Inflammatory macrophage treated with lipopolysaccharide for 1 hour (primary cell): ENCODE measurements at regions not wholly inside any gene's neighbourhood (a gene's known extent, or its start where the extent isn't known, plus 50 kb on each side); places are given as distances from the start of the nearest gene placed in this dataset.

Experiments
- DNase-seq, 2 donors: peaks; one replicate each; pipeline ENCODE4 v3.0.0-alpha.2; 2020 to 2022

DNA sequence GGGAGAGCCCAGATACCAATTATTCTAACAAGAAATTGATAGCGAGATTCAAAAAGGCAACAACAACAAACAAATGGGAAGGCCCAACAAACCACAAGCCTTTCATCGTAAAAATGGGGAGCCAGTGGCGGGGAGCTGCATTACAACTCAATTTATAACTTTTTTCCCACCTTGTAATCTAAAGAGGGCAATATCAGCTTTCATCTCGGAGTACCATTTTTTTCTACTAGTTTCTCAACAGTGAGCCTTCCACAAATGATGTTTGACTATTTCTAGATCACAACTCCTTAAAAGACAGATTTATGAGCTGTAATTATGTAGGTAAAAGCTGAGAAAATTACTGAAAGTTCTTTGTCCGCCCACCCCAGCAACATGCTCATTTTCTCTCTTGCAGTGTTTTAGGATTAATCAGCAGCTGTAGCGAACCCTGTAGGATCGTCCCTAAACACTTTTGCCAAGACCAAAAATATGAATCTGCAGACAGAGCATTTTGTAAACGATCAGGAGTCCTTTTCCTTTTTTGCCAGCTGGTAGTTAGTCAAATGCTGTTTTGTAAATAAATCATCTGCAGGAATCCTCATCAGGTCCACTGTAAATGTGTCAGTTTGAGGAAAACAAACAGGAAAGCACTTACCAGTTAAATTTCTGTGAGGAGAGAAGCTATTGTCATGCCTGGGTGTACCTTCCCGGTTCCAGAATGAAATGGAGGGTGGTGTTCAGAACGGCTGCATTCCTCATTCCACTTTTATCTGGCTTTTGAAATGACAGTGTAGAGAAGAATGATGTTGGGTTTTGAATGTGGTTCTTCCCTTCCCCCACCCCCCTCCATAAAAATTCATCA, 53.2 kb downstream of the EEF1B2 start:
- DNase-seq = no peak

DNA sequence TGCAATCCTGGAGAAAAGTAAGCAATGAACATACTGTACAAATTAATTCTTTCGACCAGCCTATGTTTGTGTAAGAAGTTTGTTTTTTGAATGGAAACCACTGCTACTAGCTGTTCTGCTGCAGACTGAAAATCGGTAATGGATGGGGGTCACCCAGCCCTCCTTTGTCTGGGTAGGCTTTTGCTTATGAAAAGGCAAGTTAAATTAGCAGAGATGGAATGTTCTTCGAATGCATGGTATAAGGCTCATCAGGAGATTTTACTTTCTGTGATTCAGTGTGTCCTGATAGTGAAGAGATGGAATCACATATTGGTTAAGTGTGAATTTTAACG, 53.8 kb downstream of the EEF1B2 start:
- no peak for DNase-seq

DNA sequence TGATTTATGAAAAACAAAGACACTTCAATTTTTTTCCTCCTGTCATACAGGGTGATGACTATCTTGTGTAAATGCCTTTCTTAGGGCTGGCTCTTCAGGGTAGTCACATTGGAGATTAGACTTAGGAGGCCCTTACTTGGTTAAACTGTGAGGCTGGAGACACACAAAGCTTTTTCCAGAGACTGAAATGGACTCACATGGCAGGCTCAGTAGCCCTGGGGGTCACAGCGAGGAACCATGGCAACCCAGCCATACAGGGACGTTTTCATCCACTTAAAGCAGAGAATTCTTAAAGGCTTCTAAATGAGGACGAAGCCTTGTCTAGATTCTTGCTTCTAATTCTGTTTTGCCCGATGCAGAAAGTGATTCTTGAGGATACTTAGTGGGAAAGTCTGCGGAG, 57.3 kb upstream of the ZDBF2 start:
- no peak for DNase-seq

DNA sequence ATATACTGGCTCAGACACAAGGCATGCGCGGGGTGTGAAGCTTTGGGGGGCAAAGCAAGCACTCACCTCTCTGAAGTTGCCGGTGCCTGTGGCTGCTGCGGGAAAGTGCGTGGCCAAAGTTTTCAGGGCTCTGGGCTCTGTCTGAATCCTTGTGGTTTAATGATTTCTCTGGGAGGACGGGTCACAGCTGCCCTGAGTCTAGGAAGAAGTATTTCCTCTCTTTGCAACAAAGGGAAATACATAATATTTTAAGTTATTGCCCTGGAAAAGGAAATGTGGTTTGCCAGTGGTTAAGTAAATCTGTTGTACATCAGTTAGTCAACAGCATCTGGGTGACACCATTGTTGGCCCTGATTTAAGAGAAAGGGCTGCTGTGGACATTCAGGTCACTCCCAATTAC, 56.7 kb upstream of the ZDBF2 start:
- DNase-seq = peak; percentile 9 to 16

DNA sequence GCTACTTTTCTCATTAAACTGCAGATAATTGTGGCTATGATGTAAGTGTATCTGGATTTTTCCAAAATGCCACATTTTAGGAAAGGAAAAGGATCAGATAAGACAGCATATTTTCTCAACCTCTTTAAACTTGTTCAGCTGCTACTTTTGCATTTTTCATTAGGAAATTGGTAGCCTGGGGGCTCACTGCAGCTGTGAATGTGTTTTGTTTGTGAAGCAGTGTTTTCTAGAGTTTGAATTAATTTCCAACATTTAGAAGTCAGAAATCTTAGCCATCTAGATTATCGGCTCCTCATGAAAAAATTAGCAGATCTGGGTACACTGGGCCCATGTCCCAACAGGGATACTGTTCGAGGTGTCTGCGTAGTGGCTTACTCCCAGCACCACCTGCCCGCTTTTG, 56.3 kb upstream of the ZDBF2 start:
- DNase-seq = no peak

DNA sequence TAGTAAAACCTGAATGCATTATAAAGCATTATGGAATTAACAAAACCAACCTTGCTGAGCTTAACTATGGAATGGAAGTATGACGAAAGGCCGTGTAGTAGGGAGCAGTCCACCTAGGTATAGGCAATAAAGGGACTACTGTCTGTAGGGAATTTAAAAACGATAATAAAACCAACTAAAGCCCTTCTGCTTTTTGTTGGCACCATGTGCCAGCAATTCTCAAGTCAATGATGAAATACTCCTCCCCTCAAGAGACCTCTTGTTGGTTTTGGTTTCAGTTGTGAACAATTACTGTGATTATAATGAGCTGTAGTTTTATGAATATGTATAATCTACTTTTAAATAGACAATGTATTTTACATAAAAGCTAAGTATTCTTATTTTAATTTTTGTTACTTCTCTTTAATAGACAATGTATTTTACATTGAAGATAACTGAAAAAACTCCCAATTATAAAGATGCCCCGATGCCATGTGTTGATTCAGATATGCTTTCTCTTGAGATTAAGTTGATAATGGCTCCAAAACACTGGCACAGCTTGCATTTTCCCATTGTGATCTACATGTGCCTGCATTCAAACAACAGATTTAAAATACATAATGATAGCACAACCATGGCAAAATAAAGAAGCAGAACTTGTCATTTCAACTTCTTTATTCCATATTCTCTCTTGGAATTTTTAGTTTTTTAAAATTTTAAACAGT, 55.5 kb upstream of the ZDBF2 start:
- DNase-seq = peak; percentile 51 to 61

DNA sequence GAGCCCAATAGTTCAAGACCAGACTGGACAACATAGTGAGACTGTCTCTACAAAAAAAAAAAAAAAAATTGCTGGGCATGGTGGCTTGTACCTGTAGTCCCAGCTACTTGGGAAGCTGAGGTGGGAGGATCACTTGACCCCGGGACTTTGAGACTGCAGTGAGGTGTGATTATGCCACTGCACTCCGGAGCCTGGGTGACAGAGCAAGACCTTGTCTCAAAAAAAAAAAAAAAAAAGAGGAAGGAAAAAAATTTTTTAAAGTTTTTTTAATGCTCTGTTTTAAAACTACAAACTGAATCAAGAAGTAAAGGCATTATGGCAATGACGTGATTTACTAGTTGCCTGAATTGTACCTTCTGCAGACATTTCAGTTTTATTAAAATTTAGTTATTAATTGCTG, 54.5 kb upstream of the ZDBF2 start:
- DNase-seq = peak in 1 of 2 donors; percentile 18

DNA sequence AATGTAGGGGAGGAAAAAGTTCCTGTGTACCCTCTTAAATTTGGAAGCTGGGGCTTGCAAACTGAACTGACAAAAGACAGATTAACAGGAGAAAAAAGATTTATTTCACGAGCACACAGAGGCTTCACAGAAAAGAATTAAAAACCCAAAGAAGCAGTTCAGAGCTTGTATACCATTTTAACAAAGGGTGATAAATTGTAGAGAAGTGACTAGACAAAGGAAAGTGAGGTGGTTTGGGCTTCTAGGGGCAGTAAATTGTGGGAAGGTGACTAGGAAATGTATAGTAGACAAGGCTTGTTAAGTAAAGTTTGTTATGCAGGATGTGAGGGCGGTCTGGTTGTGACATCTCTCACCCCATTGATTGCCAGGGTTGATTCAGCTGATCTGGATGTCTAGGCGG, 53.5 kb upstream of the ZDBF2 start:
- no peak for DNase-seq
